ENCODE measurements at regions not wholly inside any gene's neighbourhood (a gene's known extent, or its start where the extent isn't known, plus 50 kb on each side); places are given as distances from the start of the nearest gene placed in this dataset.

GRCh38 chr12:107967170-107967569 lies 161.9 kb upstream of the WSCD2 start:
- TF ChIP-seq POLR2A (IDR thresholded peaks at IDR 0.05; ENCODE audit: low read length) (no peak), GATA1 (IDR thresholded peaks at IDR 0.05; ENCODE audit: low read depth, low read length) (no peak)
